ENCODE measurements at regions not wholly inside any gene's neighbourhood (a gene's known extent, or its start where the extent isn't known, plus 50 kb on each side); places are given as distances from the start of the nearest gene placed in this dataset.

DNA sequence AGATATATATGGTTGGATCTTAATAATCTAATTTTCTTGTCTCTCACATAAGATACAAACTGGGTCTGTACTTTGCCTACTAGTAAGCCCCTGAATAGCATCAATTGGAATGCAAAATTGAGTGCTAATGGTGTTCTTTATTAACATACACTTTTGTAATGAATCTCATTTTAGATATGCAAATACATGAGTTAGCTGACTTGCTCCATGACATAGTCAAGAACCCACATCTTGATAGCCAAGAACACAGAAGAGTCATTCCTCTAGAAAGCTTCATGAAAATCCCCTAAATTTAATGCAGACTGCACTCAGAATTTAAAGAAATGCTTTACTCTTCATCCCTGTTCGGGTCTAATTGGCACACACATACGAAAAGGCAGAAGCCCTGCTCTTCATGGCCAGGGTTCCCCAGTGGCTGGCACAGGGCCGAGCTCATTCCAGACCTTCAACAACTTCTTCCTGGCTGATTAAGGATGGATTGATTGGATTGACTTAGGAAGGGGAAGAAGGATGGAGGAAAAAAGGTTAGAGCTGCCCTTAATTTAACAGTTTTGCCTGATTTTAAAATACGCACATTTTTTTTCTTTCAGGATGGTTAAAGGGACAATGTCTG, 431.1 kb upstream of the KLF6 start:
- Histone ChIP-seq H3K79me2 (ENCODE audit: insufficient read depth, low read length) (no peaks in the 10 kb centered on the region), H3K4me2 (ENCODE audit: insufficient read depth, low read length) (no peak overlapping the region), H3K9ac (ENCODE audit: low read depth, low read length) (no peak overlapping the region), H3K4me1 (ENCODE audit: insufficient read depth, low read length) (peaks cover 2% of the 10 kb centered on the region; the same call in 1 of the 2 replicates), H3K36me3 (ENCODE audit: insufficient read depth, low read length) (no peaks in the 10 kb centered on the region), H3K27me3 (ENCODE audit: insufficient read depth, low read length, poor library complexity) (no peaks in the 10 kb centered on the region), H3K4me3 (ENCODE audit: low read depth in 1 of 2, low read length in 2 of 2) (no peak overlapping the region), H4K20me1 (ENCODE audit: insufficient read depth, low read length) (no peaks in the 10 kb centered on the region), H2AFZ (ENCODE audit: low read depth, low read length) (no peak overlapping the region), H3K27ac (ENCODE audit: low read length) (no peak overlapping the region), H3K9me3 (ENCODE audit: insufficient read depth, low read length, severe bottlenecking) (no peaks in the 10 kb centered on the region)
- no peak for TF ChIP-seq EZH2 (IDR thresholded peaks at IDR 0.05; ENCODE audit: borderline replicate concordance, low read depth, low read length, severe bottlenecking)
- TF ChIP-seq, protein P1, sequence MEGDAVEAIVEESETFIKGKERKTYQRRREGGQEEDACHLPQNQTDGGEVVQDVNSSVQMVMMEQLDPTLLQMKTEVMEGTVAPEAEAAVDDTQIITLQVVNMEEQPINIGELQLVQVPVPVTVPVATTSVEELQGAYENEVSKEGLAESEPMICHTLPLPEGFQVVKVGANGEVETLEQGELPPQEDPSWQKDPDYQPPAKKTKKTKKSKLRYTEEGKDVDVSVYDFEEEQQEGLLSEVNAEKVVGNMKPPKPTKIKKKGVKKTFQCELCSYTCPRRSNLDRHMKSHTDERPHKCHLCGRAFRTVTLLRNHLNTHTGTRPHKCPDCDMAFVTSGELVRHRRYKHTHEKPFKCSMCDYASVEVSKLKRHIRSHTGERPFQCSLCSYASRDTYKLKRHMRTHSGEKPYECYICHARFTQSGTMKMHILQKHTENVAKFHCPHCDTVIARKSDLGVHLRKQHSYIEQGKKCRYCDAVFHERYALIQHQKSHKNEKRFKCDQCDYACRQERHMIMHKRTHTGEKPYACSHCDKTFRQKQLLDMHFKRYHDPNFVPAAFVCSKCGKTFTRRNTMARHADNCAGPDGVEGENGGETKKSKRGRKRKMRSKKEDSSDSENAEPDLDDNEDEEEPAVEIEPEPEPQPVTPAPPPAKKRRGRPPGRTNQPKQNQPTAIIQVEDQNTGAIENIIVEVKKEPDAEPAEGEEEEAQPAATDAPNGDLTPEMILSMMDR (IDR thresholded peaks at IDR 0.05; ENCODE audit: borderline replicate concordance, extremely low read depth, low read length, poor library complexity, severe bottlenecking): no peak
- ATAC-seq (ENCODE audit: insufficient read depth, low read depth): no peak
- no peak for DNase-seq

DNA sequence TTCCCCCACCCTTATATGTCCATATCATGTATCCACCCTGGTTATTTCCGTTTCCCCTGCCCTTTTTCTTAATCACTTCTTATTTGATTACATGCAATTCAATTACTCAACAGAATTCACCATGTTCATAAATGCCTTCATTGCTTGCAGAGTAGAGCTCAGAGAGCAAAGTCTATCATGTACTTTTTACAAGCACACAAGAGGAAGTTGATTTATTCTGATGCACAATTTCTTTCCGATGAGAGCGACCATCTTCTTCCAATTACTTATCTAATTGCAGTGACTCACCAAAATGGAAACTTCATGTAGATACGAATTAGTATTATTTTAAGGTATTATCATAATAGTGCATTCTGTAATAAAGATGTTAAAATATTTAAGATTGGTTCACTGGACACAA, 430.5 kb upstream of the KLF6 start:
- H2AFZ ChIP-seq (ENCODE audit: low read depth, low read length): no peak overlapping the region
- H4K20me1 ChIP-seq (ENCODE audit: insufficient read depth, low read length): no peaks in the 10 kb centered on the region
- no peak overlapping the region for H3K27ac ChIP-seq (ENCODE audit: low read length)
- no peaks in the 10 kb centered on the region for H3K36me3 ChIP-seq (ENCODE audit: insufficient read depth, low read length)
- H3K27me3 ChIP-seq (ENCODE audit: insufficient read depth, low read length, poor library complexity): no peaks in the 10 kb centered on the region
- no peaks in the 10 kb centered on the region for H3K79me2 ChIP-seq (ENCODE audit: insufficient read depth, low read length)
- H3K9me3 ChIP-seq (ENCODE audit: insufficient read depth, low read length, severe bottlenecking): no peaks in the 10 kb centered on the region
- TF ChIP-seq, protein P1 (IDR thresholded peaks at IDR 0.05; ENCODE audit: borderline replicate concordance, extremely low read depth, low read length, poor library complexity, severe bottlenecking): no peak
- TF ChIP-seq EZH2 (IDR thresholded peaks at IDR 0.05; ENCODE audit: borderline replicate concordance, low read depth, low read length, severe bottlenecking): no peak
- no peak overlapping the region for H3K9ac ChIP-seq (ENCODE audit: low read depth, low read length)
- no peak for ATAC-seq (ENCODE audit: insufficient read depth, low read depth)
- no peak overlapping the region for H3K4me3 ChIP-seq (ENCODE audit: low read depth in 1 of 2, low read length in 2 of 2)
- H3K4me1 ChIP-seq (ENCODE audit: insufficient read depth, low read length): no peaks in the 10 kb centered on the region
- no peak overlapping the region for H3K4me2 ChIP-seq (ENCODE audit: insufficient read depth, low read length)
- DNase-seq: no peak

DNA sequence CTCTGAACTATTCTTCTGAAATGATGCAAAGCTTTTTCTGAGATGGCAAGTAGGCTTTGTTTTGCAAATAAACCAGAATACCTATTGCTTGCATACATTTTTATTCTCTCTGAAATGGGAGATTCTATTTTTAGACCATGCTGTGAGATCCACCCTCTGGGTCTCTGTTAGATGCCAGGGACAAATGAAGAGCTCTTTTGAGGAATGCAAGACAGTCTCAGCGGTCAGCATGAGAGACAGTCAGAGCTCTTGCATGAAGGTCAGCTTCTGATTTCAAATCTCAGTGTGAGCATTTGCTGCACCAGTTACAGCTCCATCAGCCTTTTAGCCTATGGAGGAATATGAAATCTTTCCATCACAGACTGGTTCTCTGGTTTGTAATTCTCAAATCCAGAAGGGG, 429.9 kb upstream of the KLF6 start:
- H3K36me3 ChIP-seq (ENCODE audit: insufficient read depth, low read length): no peaks in the 10 kb centered on the region
- no peaks in the 10 kb centered on the region for H3K9me3 ChIP-seq (ENCODE audit: insufficient read depth, low read length, severe bottlenecking)
- no peak overlapping the region for H3K4me2 ChIP-seq (ENCODE audit: insufficient read depth, low read length)
- no peak overlapping the region for H3K27ac ChIP-seq (ENCODE audit: low read length)
- no peaks in the 10 kb centered on the region for H3K79me2 ChIP-seq (ENCODE audit: insufficient read depth, low read length)
- no peak for TF ChIP-seq EZH2 (IDR thresholded peaks at IDR 0.05; ENCODE audit: borderline replicate concordance, low read depth, low read length, severe bottlenecking)
- TF ChIP-seq, protein P1 (IDR thresholded peaks at IDR 0.05; ENCODE audit: borderline replicate concordance, extremely low read depth, low read length, poor library complexity, severe bottlenecking): no peak
- H2AFZ ChIP-seq (ENCODE audit: low read depth, low read length): no peak overlapping the region
- DNase-seq (no peak), ATAC-seq (ENCODE audit: insufficient read depth, low read depth) (no peak)
- H4K20me1 ChIP-seq (ENCODE audit: insufficient read depth, low read length): no peaks in the 10 kb centered on the region
- no peaks in the 10 kb centered on the region for H3K27me3 ChIP-seq (ENCODE audit: insufficient read depth, low read length, poor library complexity)
- H3K9ac ChIP-seq (ENCODE audit: low read depth, low read length): no peak overlapping the region
- no peaks in the 10 kb centered on the region for H3K4me1 ChIP-seq (ENCODE audit: insufficient read depth, low read length)
- H3K4me3 ChIP-seq (ENCODE audit: low read depth in 1 of 2, low read length in 2 of 2): no peak overlapping the region

Data from DND-41 (cell line).